ENCODE measurements at regions not wholly inside any gene's neighbourhood (a gene's known extent, or its start where the extent isn't known, plus 50 kb on each side); places are given as distances from the start of the nearest gene placed in this dataset.
"Not testable (repeated sequence)": the region's sequence is repeated elsewhere in the genome, so short reads cannot be mapped to it uniquely, and the experiment has no call there.

- DNase-seq (ENCODE audit: low read depth in 2 of 2) = no peak
Measured at GRCh38 chr10:62655337-62655994, 149.1 kb upstream of the ADO start.

GRCh38 chr10:62657244-62657835, 147.2 kb upstream of the ADO start:
- DNase-seq (ENCODE audit: low read depth in 2 of 2) = no peak

- DNase-seq (ENCODE audit: low read depth in 2 of 2) = no peak
Measured at GRCh38 chr10:62658516-62658915, 146.0 kb upstream of the ADO start.

GRCh38 chr10:62661143-62661542, 143.4 kb upstream of the ADO start:
- no peak for DNase-seq (ENCODE audit: low read depth in 2 of 2)

GRCh38 chr10:62662486-62662885, 142.0 kb upstream of the ADO start:
- DNase-seq (ENCODE audit: low read depth in 2 of 2) = no peak

- DNase-seq (ENCODE audit: low read depth in 2 of 2) = no peak
Measured at GRCh38 chr10:62665771-62666170, 138.7 kb upstream of the ADO start.

DNA sequence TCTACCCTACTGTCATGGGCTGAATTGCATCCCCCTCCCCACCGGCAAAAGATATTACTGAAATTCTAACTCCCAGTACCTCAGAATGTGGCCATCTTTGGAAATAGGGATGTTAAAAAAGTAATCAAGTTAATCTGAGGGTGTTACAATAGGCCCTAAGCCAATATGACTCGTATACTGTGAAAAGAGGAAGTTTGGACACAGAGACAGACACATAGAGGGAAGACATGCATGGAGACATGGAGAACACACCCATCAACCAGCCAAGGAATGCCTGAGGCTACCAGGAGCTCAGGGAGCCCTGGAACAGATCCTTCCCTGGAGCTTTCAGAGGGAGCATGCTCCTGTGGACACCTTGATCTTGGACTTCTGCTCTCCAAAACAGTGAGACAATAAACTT, 138.2 kb upstream of the ADO start:
- DNase-seq (ENCODE audit: low read depth in 2 of 2) = no peak

DNA sequence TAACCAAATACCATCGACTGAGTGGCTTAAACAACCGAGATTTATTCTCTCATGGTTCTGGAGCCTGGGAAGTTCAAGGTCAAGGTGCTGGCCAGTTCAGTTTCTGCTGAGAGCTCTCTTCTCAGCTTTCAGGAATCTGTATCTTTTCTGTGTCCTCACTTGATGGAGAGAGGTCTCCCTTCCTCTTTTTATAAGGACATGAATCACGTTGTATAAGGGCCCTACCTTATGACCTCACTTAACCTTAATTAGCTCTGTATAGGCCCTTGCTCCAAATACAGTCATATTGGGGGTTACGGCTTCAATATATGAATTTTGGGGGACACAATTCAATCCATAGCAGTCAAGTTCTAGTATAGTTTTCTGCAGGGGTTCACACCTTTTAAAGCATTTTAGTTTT, 135.2 kb upstream of the ADO start:
- DNase-seq (ENCODE audit: low read depth in 2 of 2) = no peak

- DNase-seq (ENCODE audit: low read depth in 2 of 2) = no peak
Measured at GRCh38 chr10:62671104-62671503, 133.4 kb upstream of the ADO start.

DNA sequence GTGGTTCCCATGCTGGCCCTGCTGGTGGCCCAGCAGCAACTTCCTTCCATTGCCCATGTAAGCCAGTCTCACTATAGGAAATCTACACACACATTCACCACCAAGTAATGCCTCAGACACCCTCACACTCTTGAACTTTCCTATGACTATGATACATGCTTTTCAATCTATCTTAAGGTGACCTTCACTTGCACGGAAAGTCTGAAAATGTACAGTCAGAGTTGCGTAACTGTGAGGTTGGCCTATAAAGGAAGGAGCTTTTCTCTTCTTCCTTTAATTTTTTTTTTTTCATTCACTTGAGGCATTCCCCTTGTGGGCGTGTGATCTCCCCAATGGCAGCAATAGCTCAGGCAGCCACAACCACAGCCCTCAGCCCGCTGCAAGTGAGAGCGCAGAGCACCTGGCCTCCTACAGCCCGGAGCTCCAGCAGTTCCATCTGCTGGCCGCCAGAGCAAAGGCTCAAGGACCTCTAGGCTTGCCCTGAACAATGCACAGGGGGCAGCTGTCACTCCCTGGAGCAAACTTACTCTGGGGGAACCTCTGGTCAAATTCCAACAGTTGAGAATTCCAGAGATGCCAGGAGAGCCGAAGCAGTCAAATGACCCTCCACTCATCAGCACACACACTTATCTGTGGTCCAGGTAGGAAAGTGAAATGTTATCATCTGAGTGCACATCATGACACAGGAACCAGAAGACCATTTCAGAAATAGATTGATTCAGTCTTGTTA, 123.1 kb upstream of the ADO start:
- peak in 1 of 2 donors; percentile 41 for DNase-seq (ENCODE audit: low read depth in 2 of 2)

GRCh38 chr10:62684911-62685310, 119.6 kb upstream of the ADO start:
- no peak for DNase-seq (ENCODE audit: low read depth in 2 of 2)

DNA sequence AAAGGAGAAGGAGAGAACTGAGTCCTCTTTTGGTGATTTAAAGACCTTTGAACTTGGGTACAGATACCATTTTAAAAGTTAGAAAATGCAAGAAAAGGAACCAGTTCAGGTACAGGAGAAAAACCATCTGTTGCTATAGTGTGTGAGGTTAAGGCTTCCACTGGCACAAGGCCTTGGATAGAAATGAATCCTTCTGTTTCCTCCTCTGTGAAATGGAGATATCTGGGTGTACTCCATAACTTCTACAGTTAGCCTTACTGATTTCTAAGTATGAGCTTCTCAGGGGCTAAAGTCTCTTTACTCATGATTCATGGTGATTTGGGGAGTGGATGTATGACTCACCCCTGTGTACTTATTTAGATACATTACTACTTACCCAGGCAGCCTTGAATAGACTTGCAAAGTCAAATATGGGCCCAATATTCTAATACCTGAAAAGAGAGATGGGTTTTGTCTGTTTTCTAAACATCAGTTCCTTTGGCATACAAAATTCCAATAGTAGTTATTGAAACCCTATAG, 117.2 kb upstream of the ADO start:
- DNase-seq (ENCODE audit: low read depth in 2 of 2) = no peak

DNA sequence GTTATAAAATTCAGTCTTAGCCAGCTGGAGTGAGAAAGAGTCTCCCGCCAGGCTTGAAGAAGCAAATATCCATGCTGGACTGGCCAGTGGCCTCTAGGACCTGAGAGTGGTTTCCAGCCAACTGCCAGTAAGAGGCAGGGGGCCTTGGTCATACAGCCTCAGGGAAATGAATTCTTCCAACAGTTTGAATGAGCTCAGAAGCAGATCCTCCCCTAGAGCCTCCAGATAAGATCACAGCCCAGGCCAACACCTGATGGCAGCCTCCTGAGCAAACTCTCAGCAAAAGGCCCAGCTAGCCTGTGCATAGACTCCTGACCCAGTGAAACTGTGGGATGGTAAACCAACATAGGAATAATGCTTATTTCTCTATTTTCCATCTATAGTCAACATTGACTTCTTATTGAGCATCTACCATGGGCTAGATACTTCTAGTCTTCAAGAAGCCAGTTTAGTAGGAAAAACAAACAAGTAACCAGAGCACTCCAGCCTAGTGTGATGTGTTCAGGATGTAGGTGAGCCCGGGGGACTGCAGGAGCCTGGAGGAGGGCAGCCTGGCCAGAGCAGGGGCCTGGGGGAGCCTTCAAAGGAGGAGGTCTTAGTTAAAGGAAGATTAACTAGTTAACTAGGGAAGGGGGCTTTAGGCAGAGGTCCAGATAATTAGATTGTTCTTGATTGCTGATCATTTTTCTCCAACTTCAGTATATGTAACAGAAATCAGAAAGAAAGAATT, 115.4 kb upstream of the ADO start:
- DNase-seq (ENCODE audit: low read depth in 2 of 2) = no peak

GRCh38 chr10:62689712-62690111, 114.8 kb upstream of the ADO start:
- DNase-seq (ENCODE audit: low read depth in 2 of 2) = no peak

DNA sequence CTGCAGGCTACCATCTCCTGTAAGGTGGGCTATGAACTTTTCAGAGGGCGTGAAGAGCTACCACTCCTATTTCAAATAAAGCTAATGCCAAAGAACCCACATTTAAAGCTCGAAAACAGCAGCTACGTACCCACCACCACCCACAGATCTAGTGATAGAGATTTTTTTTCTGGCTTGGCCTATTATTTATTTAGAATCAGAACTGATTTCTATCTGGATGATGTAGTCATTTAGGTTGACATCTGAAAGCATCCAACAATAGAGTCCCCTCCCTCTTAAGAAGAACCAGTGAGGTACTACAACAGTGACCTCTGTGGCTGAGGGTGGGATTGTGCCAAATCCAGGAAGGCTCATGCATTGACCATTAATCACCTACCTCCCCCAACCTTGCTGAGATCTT, 113.8 kb upstream of the ADO start:
- no peak for DNase-seq (ENCODE audit: low read depth in 2 of 2)

DNA sequence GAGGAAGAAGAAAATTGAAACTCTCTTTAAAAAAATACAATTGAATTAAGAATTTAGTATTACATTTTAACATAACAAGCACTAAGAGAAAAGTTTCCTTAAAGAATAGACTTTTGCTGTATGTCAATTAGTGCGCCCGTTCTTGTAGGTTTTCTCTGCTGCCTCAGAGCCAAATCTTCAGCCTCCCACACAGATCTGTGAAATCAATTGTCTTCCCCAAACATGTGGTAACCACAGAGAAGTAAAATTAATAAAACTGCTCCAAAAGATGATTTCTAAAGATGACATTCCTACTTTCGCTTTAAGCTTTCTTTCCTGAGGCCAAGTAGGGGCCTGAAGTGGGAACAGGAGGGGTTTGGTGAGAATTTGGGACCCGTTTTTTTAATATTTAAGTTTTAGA, 113.2 kb upstream of the ADO start:
- no peak for DNase-seq (ENCODE audit: low read depth in 2 of 2)

DNA sequence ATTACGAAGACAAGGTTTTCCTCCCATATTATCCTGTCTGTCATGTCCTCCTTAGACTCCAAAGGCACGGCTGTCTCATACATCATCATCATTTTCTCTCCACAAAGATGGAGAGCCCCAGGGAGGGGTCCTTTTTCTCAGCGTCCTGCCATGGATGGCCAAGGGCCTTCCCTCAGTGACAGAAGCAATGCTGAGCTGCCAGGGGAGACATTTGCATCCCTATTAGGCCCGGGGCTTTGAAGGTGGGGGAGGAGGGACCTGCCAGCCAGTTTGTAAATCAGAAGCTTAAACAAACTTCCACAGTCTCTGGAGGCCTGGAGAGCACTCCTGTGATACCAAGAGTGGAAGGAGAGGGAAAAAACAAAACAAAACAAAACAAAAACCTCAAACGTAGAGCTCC, 112.4 kb upstream of the ADO start:
- DNase-seq (ENCODE audit: low read depth in 2 of 2) = no peak

DNA sequence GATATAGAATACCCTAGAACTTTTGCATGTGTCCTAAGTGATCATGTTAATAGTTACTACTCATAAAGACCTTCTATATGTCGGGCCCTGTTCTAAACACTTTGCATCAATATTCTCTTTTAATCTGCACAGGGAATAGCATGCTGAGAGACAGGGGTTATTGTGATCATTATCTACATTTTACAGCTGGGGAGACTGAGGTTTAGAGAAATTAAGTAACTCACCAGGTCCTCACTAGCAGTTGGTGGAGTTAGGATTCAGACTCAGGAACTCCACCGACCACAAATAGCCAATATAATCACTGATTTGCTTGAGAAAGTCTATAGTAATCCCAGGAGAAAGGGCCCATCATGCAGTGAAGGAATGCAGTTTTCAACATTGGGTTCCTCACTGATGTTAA, 111.2 kb upstream of the ADO start:
- DNase-seq (ENCODE audit: low read depth in 2 of 2) = no peak

DNA sequence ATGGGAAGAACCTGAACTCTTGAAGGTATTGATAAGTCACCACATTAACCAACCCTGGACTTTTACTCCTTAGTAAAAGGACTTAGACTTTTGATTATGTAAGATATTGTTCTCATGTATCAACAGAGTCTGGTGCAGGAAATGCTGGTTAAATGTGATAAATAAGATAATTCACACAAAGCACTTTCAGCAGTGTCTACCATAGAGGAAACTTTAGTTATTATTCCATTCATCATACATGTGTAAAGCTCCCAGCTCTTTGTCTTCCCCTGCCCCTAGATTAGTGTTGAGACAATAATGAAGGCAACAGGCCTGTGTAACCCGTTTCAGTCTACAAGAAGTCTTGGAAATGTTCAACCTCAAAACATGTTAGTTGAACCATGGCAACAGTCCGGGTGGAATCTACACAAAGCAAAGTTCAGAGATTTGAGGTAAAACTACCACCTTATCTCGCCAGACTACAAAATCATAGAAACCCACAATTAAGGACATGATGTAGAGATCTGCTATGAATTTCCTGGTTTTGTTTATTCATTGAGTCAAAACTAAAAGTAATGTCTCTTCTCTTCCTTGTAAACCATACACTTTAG, 109.9 kb upstream of the ADO start:
- DNase-seq (ENCODE audit: low read depth in 2 of 2) = no peak

DNA sequence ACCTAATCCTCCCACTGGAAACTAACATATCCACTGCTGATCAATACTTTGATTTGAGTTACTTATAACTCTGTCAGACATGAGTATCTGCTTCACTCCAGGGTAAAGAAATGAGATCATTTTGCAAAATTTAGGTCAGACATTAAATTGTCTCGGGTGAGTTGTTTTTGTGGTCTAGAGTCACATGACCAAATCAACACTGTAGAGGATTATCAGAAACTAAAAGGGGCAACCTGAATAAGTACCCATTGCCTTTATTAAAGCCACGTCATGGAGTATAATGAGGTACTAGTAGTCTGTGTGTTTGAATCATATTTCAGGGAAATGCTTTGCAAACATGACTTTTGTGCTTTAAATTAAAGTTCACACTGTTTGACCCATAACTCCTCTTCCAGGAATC, 107.7 kb upstream of the ADO start:
- DNase-seq (ENCODE audit: low read depth in 2 of 2) = no peak

- DNase-seq (ENCODE audit: low read depth in 2 of 2) = no peak
Measured at GRCh38 chr10:62699148-62699547, 105.4 kb upstream of the ADO start.

GRCh38 chr10:62704121-62704520, 100.4 kb upstream of the ADO start:
- not testable (repeated sequence) for DNase-seq (ENCODE audit: low read depth in 2 of 2)

All from stimulated activated CD8-positive, alpha-beta memory T cell treated with anti-CD3 and anti-CD28 coated beads, Interleukin-7, amount 100 ng/mL, for 1 hour (primary cell).